Right kidney (tissue), 1 donor: ENCODE measurements at regions not wholly inside any gene's neighbourhood (a gene's known extent, or its start where the extent isn't known, plus 50 kb on each side); places are given as distances from the start of the nearest gene placed in this dataset.

Source experiments
- DNase-seq: peaks from one replicate; pipeline ENCODE4 v3.0.0-alpha.2; 2016

DNA sequence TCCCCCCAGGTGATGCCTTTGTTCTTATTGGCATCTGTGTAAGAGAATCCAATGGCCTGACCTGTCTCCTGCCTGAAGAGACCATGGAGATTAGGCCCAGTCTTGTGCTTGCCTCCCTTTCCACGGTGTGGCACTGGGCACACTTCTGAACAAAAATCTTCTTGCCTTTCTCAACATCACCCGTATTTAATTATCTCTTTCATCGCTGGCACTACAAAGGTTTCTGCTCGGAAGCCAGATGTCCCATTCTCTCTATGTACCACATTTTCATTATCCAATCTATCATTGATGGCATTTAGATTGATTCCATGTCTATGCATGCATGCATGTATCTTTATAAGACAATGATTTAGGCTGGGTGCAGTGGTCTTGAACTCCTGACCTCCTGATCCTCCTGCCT lies 74.3 kb downstream of the SLC25A15 start:
- no peak for DNase-seq

GRCh38 chr13:40874138-40874779 lies 84.8 kb downstream of the SLC25A15 start:
- DNase-seq, result peak; percentile 20

- no peak for DNase-seq
Measured at GRCh38 chr13:40875044-40875443, 85.6 kb downstream of the SLC25A15 start.

- no peak for DNase-seq
Measured at GRCh38 chr13:40875583-40875982, 86.2 kb downstream of the SLC25A15 start.

GRCh38 chr13:40876020-40876738 lies 86.8 kb downstream of the SLC25A15 start:
- no peak for DNase-seq

DNA sequence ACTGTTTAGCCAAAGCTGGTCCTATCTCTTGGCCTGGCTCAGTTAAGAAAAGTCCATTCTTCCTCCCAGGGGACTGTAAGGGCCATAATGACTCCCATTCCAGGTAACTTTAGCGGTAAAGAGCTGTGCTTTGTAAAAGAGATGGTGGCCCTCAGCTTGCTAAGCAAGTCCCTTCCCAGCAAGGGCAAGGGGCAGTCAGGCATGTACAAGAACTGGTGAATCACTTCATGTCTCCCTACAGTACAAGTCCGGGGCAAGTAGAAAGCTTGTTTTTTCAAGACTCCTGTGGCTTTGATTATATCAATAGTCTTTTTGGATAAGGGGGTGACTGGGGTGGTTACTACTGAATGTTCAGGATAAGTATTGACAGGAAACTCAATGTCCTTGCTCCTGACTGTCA lies 88.9 kb downstream of the SLC25A15 start:
- no peak for DNase-seq

GRCh38 chr13:40878823-40879222 lies 89.4 kb downstream of the SLC25A15 start:
- DNase-seq, result no peak
